B cell (primary cell): ENCODE measurements at regions not wholly inside any gene's neighbourhood (a gene's known extent, or its start where the extent isn't known, plus 50 kb on each side); places are given as distances from the start of the nearest gene placed in this dataset.

Experiments used
- ATAC-seq: fragments of 200-7000 bp; cut with Tn5 transposase; one replicate; pipeline ENCODE4 v1.10.0; 2021; ENCODE audit warnings: low read depth, mild to moderate bottlenecking, moderate number of reproducible peaks, moderate library complexity
- CTCF ChIA-PET: fragments of 350-600 bp; sonication (Branson Sonifier 250); formaldehyde crosslinking; loops from one replicate; lab custom pipeline; 2021; ENCODE audit warnings: antibody characterized with exemption, inconsistent platforms; lab: Charles Lee
- POLR2A ChIA-PET: fragments of 350-600 bp; sonication (Branson Sonifier 250); formaldehyde crosslinking; loops from one replicate; lab custom pipeline; 2021; ENCODE audit warnings: antibody characterized with exemption; lab: Charles Lee
- DNase-seq: peaks from one replicate; pipeline ENCODE4 v3.0.0; 2013
- H2AFZ ChIP-seq: 2 replicates; pipeline ENCODE4 v1.6.1; 2012; ENCODE audit warnings: mild to moderate bottlenecking, low read depth, low read length; ENCODE audit not compliant: insufficient read depth, poor library complexity, severe bottlenecking
- H3K27ac ChIP-seq, 2 donors: 1 replicate in 1 of 2; 2 replicates in 1 of 2; pipeline ENCODE4 v1.5.1; 2012 to 2013; ENCODE audit warnings: low read length in 2 of 2, mild to moderate bottlenecking in 2 of 2, moderate library complexity in 1 of 2
- H3K27me3 ChIP-seq, 4 experiments: fragments of 200-600 bp in 1 of 4; sonication (generic) in 1 of 4; replicated peaks in 1 of 4; 1 replicate in 2 of 4; 2 replicates in 2 of 4; pipeline versions ENCODE4 v1.6.1 to v1.7.0; 2013 to 2016; ENCODE audit warnings: low read length in 3 of 4, mild to moderate bottlenecking in 2 of 4, mixed read lengths in 1 of 4, moderate library complexity in 1 of 4; ENCODE audit not compliant: insufficient read depth in 4 of 4, control insufficient read depth in 3 of 4; ENCODE audit errors: control extremely low read depth in 1 of 4
- H3K36me3 ChIP-seq, 2 experiments: replicated peaks in 1 of 2; 1 replicate in 1 of 2; 2 replicates in 1 of 2; pipeline versions ENCODE4 v1.6.1 to v1.7.1; 2013; ENCODE audit warnings: low read length in 1 of 2; ENCODE audit not compliant: insufficient read depth in 2 of 2, control insufficient read depth in 1 of 2; ENCODE audit errors: control extremely low read depth in 1 of 2, extremely low read depth in 1 of 2
- H3K4me1 ChIP-seq, 2 donors: fragments of 200-600 bp in 1 of 2; sonication (generic) in 1 of 2; 1 replicate in 1 of 2; 2 replicates in 1 of 2; pipeline versions ENCODE4 v1.5.1 to v1.6.1; 2013 to 2017; ENCODE audit warnings: low read length in 2 of 2; ENCODE audit not compliant: control insufficient read depth in 2 of 2, insufficient read depth in 2 of 2
- H3K4me2 ChIP-seq: replicated peaks from 2 replicates; pipeline ENCODE3; 2012; ENCODE audit warnings: mild to moderate bottlenecking, low read depth, low read length; ENCODE audit not compliant: poor library complexity, severe bottlenecking
- H3K4me3 ChIP-seq, 5 experiments: fragments of 200-600 bp in 1 of 5; sonication (generic) in 1 of 5; 1 replicate in 3 of 5; 2 replicates in 2 of 5; pipeline versions ENCODE4 v1.5.1 to v1.7.0; 2011 to 2016; ENCODE audit warnings: low read length in 4 of 5, mild to moderate bottlenecking in 4 of 5, low read depth in 2 of 5, control low read depth in 1 of 5, moderate library complexity in 1 of 5; ENCODE audit not compliant: insufficient read depth in 1 of 5; ENCODE audit errors: control extremely low read depth in 1 of 5, extremely low read depth in 1 of 5
- H3K79me2 ChIP-seq: fragments of 200-600 bp; sonication (generic); one replicate; pipeline ENCODE4 v1.6.0; 2016; ENCODE audit warnings: low read length; ENCODE audit not compliant: control insufficient read depth, insufficient read depth
- H3K9ac ChIP-seq: fragments of 200-600 bp; sonication (generic); 2 replicates; pipeline ENCODE4 v1.6.1; 2017; ENCODE audit warnings: mild to moderate bottlenecking, low read length, moderate library complexity
- H3K9me3 ChIP-seq, 3 donors: one replicate each; pipeline versions ENCODE4 v1.6.1 to v1.7.1; 2013; ENCODE audit warnings: low read length in 2 of 3; ENCODE audit not compliant: control insufficient read depth in 2 of 3, insufficient read depth in 1 of 3; ENCODE audit errors: control extremely low read depth in 1 of 3
- H4K20me1 ChIP-seq: 2 replicates; pipeline ENCODE4 v1.6.0; 2012; ENCODE audit warnings: mild to moderate bottlenecking, low read length; ENCODE audit not compliant: insufficient read depth, control insufficient read depth, poor library complexity, severe bottlenecking
- H3K27ac Mint-ChIP-seq: one replicate; pipeline ENCODE4 v1.8.0; 2021; ENCODE audit warnings: mixed read lengths
- H3K27me3 Mint-ChIP-seq: one replicate; pipeline ENCODE4 v1.8.0; 2021; ENCODE audit warnings: mixed read lengths
- H3K4me1 Mint-ChIP-seq: one replicate; pipeline ENCODE4 v1.8.0; 2021; ENCODE audit warnings: mixed read lengths
- H3K4me3 Mint-ChIP-seq: one replicate; pipeline ENCODE4 v1.8.0; 2021; ENCODE audit warnings: mixed read lengths
- H3K9me3 Mint-ChIP-seq: one replicate; pipeline ENCODE4 v1.8.0; 2022; ENCODE audit warnings: mixed read lengths; ENCODE audit not compliant: insufficient read depth
- CTCF ChIP-seq: fragments of 200-600 bp; IDR thresholded peaks from one replicate; pipeline ENCODE4 v1.8.0; 2022; ENCODE audit warnings: antibody characterized with exemption, mild to moderate bottlenecking
- EZH2 ChIP-seq: IDR thresholded peaks from 2 replicates; pipeline ENCODE4 v1.6.1; 2012; ENCODE audit warnings: borderline replicate concordance, low read depth, mild to moderate bottlenecking, moderate library complexity, low read length; ENCODE audit not compliant: insufficient read depth, poor library complexity, severe bottlenecking
- WGBS: methylation state at CpG from one replicate; pipeline ENCODE4 v1.1.5; 2013; ENCODE audit warnings: missing lambda C conversion rate; ENCODE audit not compliant: insufficient coverage; 5-methylcytosine and 5-hydroxymethylcytosine counted together
- intact Hi-C: fragments of 100-400 bp; cut with micrococcal nuclease; formaldehyde crosslinking; loops from one replicate; pipeline ENCODE4 v1.10.0; 2022

- WGBS = 50% methylated on average over 1 of the region's 1 CpG
- no peaks in the 10 kb centered on the region for H3K4me1 Mint-ChIP-seq
- ChIA-PET POLR2A (no interaction called here), CTCF (no interaction called here)
- H2AFZ ChIP-seq = no peak overlapping the region
- H3K4me3 Mint-ChIP-seq = no peak overlapping the region
- H3K4me2 ChIP-seq = no peak overlapping the region
- no peaks in the 10 kb centered on the region for H4K20me1 ChIP-seq
- no peaks in the 10 kb centered on the region for H3K27me3 ChIP-seq
- ATAC-seq (no peak), DNase-seq (no peak)
- H3K79me2 ChIP-seq = no peaks in the 10 kb centered on the region
- no peak overlapping the region for H3K9ac ChIP-seq
- intact Hi-C loops = no loop called here
- H3K4me3 ChIP-seq = no peak overlapping the region
- H3K9me3 Mint-ChIP-seq = peaks cover 2% of the 10 kb centered on the region
- H3K4me1 ChIP-seq = no peaks in the 10 kb centered on the region
- peaks cover 0 to 3% (median 0%) of the 10 kb centered on the region in 3 donors for H3K9me3 ChIP-seq
- no peak overlapping the region for H3K27ac ChIP-seq
- TF ChIP-seq EZH2 (no peak), CTCF (no peak)
- no peaks in the 10 kb centered on the region for H3K36me3 ChIP-seq
- no peak overlapping the region for H3K27ac Mint-ChIP-seq
- peaks cover 11% of the 10 kb centered on the region for H3K27me3 Mint-ChIP-seq
Measured at GRCh38 chr20:48270885-48271284, 485.6 kb upstream of the SULF2 start.

- peaks cover 11% of the 10 kb centered on the region for H3K27me3 Mint-ChIP-seq
- 98% methylated on average over 16 of the region's 19 CpGs for WGBS
Measured at GRCh38 chr20:48267860-48268633, 482.8 kb upstream of the SULF2 start.

More at GRCh38 chr20:48267860-48268633, 482.8 kb upstream of the SULF2 start:
- H3K27me3 ChIP-seq = no peaks in the 10 kb centered on the region
- no peaks in the 10 kb centered on the region for H3K36me3 ChIP-seq
- no peak for TF ChIP-seq EZH2
- no peak for TF ChIP-seq CTCF
- no peaks in the 10 kb centered on the region for H3K4me1 Mint-ChIP-seq
- H3K9me3 ChIP-seq = peaks cover 0 to 3% (median 0%) of the 10 kb centered on the region in 3 donors
- no peak overlapping the region for H2AFZ ChIP-seq
- ATAC-seq = no peak
- H3K4me3 ChIP-seq = no peak overlapping the region
- ChIA-PET CTCF (no interaction called here), POLR2A (no interaction called here)
- no peaks in the 10 kb centered on the region for H4K20me1 ChIP-seq
- no peaks in the 10 kb centered on the region for H3K4me1 ChIP-seq
- H3K4me2 ChIP-seq = no peak overlapping the region
- no peak for DNase-seq
- H3K4me3 Mint-ChIP-seq = no peak overlapping the region
- no peak overlapping the region for H3K9ac ChIP-seq
- H3K27ac Mint-ChIP-seq = no peak overlapping the region
- H3K9me3 Mint-ChIP-seq = no peaks in the 10 kb centered on the region
- no peak overlapping the region for H3K27ac ChIP-seq
- H3K79me2 ChIP-seq = no peaks in the 10 kb centered on the region
- intact Hi-C loops = no loop called here
